ENCODE measurements at regions not wholly inside any gene's neighbourhood (a gene's known extent, or its start where the extent isn't known, plus 50 kb on each side); places are given as distances from the start of the nearest gene placed in this dataset.

GRCh38 chr14:95462491-95462890, 54.0 kb downstream of the SYNE3 start:
- Histone ChIP-seq H3K4me2 (no peak overlapping the region), H3K9me2 (replicated peaks; ENCODE audit: insufficient read depth) (no peaks in the 10 kb centered on the region), H3K79me2 (no peaks in the 10 kb centered on the region), H3K4me3 (no peak overlapping the region), H3K9me3 (ENCODE audit: low read depth) (no peaks in the 10 kb centered on the region), H3K27ac (no peak overlapping the region), H4K20me1 (ENCODE audit: insufficient read depth, poor library complexity, severe bottlenecking) (no peaks in the 10 kb centered on the region), H2AFZ (no peak overlapping the region), H3K4me1 (ENCODE audit: insufficient read depth) (no peaks in the 10 kb centered on the region), H3K36me3 (replicated peaks; ENCODE audit: insufficient read depth, low read depth) (no peaks in the 10 kb centered on the region), H3K27me3 (peaks cover 2% of the 10 kb centered on the region)
- no peak for DNase-seq (ENCODE audit: low spot score)
- 91% methylated on average over 10 of the region's 10 CpGs for WGBS (ENCODE audit: low lambda C conversion rate, missing lambda C conversion rate)
- no peak for TF ChIP-seq EZH2phosphoT487 (IDR thresholded peaks at IDR 0.05; ENCODE audit: low read depth, severe bottlenecking, unreplicated experiment)
- no peak for TF ChIP-seq EZH2 (IDR thresholded peaks at IDR 0.05; ENCODE audit: borderline replicate concordance)
- TF ChIP-seq CTCF (IDR thresholded peaks at IDR 0.05; ENCODE audit: poor library complexity) = no peak

GRCh38 chr14:95460647-95461478, 55.6 kb downstream of the SYNE3 start:
- WGBS (ENCODE audit: low lambda C conversion rate, missing lambda C conversion rate) = 33% methylated on average over 29 of the region's 29 CpGs
- Histone ChIP-seq H2AFZ (no peak overlapping the region), H3K36me3 (replicated peaks; ENCODE audit: insufficient read depth, low read depth) (no peaks in the 10 kb centered on the region), H4K20me1 (ENCODE audit: insufficient read depth, poor library complexity, severe bottlenecking) (no peaks in the 10 kb centered on the region), H3K4me2 (peak overlapping the region; percentile 57), H3K4me3 (no peak overlapping the region), H3K9me3 (ENCODE audit: low read depth) (no peaks in the 10 kb centered on the region), H3K79me2 (no peaks in the 10 kb centered on the region), H3K4me1 (ENCODE audit: insufficient read depth) (no peaks in the 10 kb centered on the region), H3K27ac (no peak overlapping the region), H3K9me2 (replicated peaks; ENCODE audit: insufficient read depth) (no peaks in the 10 kb centered on the region), H3K27me3 (peaks cover 2% of the 10 kb centered on the region)
- TF ChIP-seq EZH2 (IDR thresholded peaks at IDR 0.05; ENCODE audit: borderline replicate concordance) (no peak), EZH2phosphoT487 (IDR thresholded peaks at IDR 0.05; ENCODE audit: low read depth, severe bottlenecking, unreplicated experiment) (no peak), CTCF (IDR thresholded peaks at IDR 0.05; ENCODE audit: poor library complexity) (no peak)
- DNase-seq (ENCODE audit: low spot score) = peak; percentile 50

GRCh38 chr14:95458906-95459305, 57.5 kb downstream of the SYNE3 start:
- TF ChIP-seq EZH2phosphoT487 (IDR thresholded peaks at IDR 0.05; ENCODE audit: low read depth, severe bottlenecking, unreplicated experiment) = no peak
- no peak for TF ChIP-seq CTCF (IDR thresholded peaks at IDR 0.05; ENCODE audit: poor library complexity)
- TF ChIP-seq EZH2 (IDR thresholded peaks at IDR 0.05; ENCODE audit: borderline replicate concordance) = no peak
- no peak overlapping the region for H3K4me3 ChIP-seq

More at GRCh38 chr14:95458906-95459305, 57.5 kb downstream of the SYNE3 start:
- Histone ChIP-seq H3K4me1 (ENCODE audit: insufficient read depth) (no peaks in the 10 kb centered on the region), H3K27ac (no peak overlapping the region), H3K27me3 (peaks cover 2% of the 10 kb centered on the region), H3K36me3 (replicated peaks; ENCODE audit: insufficient read depth, low read depth) (no peaks in the 10 kb centered on the region), H3K9me2 (replicated peaks; ENCODE audit: insufficient read depth) (no peaks in the 10 kb centered on the region), H3K4me2 (no peak overlapping the region), H2AFZ (no peak overlapping the region), H3K79me2 (no peaks in the 10 kb centered on the region), H4K20me1 (ENCODE audit: insufficient read depth, poor library complexity, severe bottlenecking) (no peaks in the 10 kb centered on the region), H3K9me3 (ENCODE audit: low read depth) (no peaks in the 10 kb centered on the region)
- no peak for DNase-seq (ENCODE audit: low spot score)
- 94% methylated on average over 3 of the region's 3 CpGs for WGBS (ENCODE audit: low lambda C conversion rate, missing lambda C conversion rate)
